Esophagus muscularis mucosa (tissue), 4 donors: ENCODE measurements at regions not wholly inside any gene's neighbourhood (a gene's known extent, or its start where the extent isn't known, plus 50 kb on each side); places are given as distances from the start of the nearest gene placed in this dataset.

Source experiments
- EP300 ChIP-seq: sonication (generic); formaldehyde crosslinking; IDR thresholded peaks from one replicate; pipeline ENCODE4 v1.6.1; 2017; ENCODE audit warnings: antibody characterized with exemption
- POLR2A ChIP-seq: fragments of 450-650 bp; IDR thresholded peaks from one replicate; pipeline ENCODE4 v1.6.1; 2017; ENCODE audit warnings: antibody characterized with exemption, moderate library complexity, mild to moderate bottlenecking, low read depth
- POLR2AphosphoS5 ChIP-seq, 2 donors: sonication (generic); formaldehyde crosslinking; IDR thresholded peaks; one replicate each; pipeline ENCODE4 v1.6.1; 2017; ENCODE audit warnings: antibody characterized with exemption in 2 of 2
- TF ChIP-seq, protein P1 (sequence below), 3 experiments: fragments of 200-600 bp in 2 of 3; fragments of 450-650 bp in 1 of 3; sonication (generic) in 2 of 3; IDR thresholded peaks; one replicate each; pipeline ENCODE4 v1.5.1; 2017 to 2019; ENCODE audit warnings: antibody characterized with exemption in 3 of 3, mild to moderate bottlenecking in 2 of 3, moderate library complexity in 1 of 3

DNA sequence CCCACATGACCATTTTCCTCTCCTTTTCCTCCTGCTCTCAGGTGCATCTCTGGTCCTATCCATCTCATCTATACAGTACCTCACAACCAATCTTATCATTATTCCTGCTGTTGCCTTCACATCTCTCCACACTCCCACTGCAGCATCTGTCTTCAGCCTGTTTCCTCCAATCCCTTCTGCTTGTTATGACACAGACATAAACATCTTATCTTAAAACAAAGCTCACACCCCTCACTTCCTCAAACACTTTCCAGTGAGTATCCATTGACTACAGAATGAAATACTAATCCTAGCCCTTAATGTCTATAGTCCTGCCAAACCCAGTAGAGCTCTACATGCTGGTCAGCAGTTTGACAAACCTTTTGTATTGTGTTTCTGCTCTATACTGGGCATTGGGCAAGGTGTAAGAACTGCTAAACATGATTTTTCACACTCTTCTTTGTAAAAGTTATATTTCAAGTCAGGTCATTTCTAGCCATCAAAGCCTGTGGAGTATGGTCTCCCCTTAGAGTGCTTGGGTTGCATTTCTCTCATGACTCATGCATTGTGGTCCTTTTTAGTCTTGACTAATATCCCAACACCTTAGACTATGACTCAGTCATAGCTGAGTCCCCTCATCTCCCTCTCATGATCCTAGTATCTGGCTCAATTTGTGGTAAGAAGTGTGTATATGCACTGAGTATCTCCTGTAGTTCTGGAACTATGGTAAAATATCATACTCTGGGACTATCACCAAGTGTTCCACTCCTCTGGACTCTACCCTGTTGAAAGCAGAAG, 187.0 kb downstream of the CYRIA start:
- TF ChIP-seq, protein P1, sequence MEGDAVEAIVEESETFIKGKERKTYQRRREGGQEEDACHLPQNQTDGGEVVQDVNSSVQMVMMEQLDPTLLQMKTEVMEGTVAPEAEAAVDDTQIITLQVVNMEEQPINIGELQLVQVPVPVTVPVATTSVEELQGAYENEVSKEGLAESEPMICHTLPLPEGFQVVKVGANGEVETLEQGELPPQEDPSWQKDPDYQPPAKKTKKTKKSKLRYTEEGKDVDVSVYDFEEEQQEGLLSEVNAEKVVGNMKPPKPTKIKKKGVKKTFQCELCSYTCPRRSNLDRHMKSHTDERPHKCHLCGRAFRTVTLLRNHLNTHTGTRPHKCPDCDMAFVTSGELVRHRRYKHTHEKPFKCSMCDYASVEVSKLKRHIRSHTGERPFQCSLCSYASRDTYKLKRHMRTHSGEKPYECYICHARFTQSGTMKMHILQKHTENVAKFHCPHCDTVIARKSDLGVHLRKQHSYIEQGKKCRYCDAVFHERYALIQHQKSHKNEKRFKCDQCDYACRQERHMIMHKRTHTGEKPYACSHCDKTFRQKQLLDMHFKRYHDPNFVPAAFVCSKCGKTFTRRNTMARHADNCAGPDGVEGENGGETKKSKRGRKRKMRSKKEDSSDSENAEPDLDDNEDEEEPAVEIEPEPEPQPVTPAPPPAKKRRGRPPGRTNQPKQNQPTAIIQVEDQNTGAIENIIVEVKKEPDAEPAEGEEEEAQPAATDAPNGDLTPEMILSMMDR (IDR thresholded peaks at IDR 0.05), result no peak
- TF ChIP-seq EP300 (no peak), POLR2A (no peak), POLR2AphosphoS5 (IDR thresholded peaks at IDR 0.05) (no peak)
